Thoracic aorta (tissue), 2 donors: ENCODE measurements at regions not wholly inside any gene's neighbourhood (a gene's known extent, or its start where the extent isn't known, plus 50 kb on each side); places are given as distances from the start of the nearest gene placed in this dataset.

ENCODE experiments used
- ATAC-seq: fragments of 150-250 bp; one replicate; pipeline ENCODE4 v1.8.0; 2017; ENCODE audit warnings: low read depth; ENCODE audit not compliant: insufficient number of reproducible peaks, low FRiP score
- DNase-seq: peaks from one replicate; pipeline ENCODE4 v3.0.0-alpha.2; 2020; ENCODE audit warnings: low spot score
- H3K27ac ChIP-seq, 2 donors: fragments of 200-600 bp; sonication (generic); 1 replicate in 1 of 2; 2 replicates in 1 of 2; pipeline ENCODE4 v1.5.1; 2016; ENCODE audit warnings: mild to moderate bottlenecking in 2 of 2, moderate library complexity in 2 of 2
- H3K27me3 ChIP-seq: fragments of 200-600 bp; sonication (generic); replicated peaks from 2 replicates; pipeline ENCODE4 v1.6.0; 2016; ENCODE audit warnings: mild to moderate bottlenecking; ENCODE audit not compliant: insufficient read depth
- H3K36me3 ChIP-seq: fragments of 200-600 bp; sonication (generic); one replicate; pipeline ENCODE4 v1.5.1; 2016
- H3K4me1 ChIP-seq, 2 donors: fragments of 200-600 bp; sonication (generic); 1 replicate in 1 of 2; 2 replicates in 1 of 2; pipeline versions ENCODE4 v1.5.1 to v1.6.0; 2016; ENCODE audit warnings: low read depth in 2 of 2, mild to moderate bottlenecking in 1 of 2; ENCODE audit not compliant: control insufficient read depth in 1 of 2
- H3K4me3 ChIP-seq: fragments of 200-600 bp; sonication (generic); 2 replicates; pipeline ENCODE4 v1.5.1; 2016; ENCODE audit warnings: mild to moderate bottlenecking
- H3K9me3 ChIP-seq: fragments of 200-600 bp; sonication (generic); 2 replicates; pipeline ENCODE4 v1.5.1; 2016
- CTCF ChIP-seq: fragments of 200-600 bp; sonication (generic); IDR thresholded peaks from one replicate; pipeline ENCODE4 v1.5.1; 2019; ENCODE audit warnings: antibody characterized with exemption

DNA sequence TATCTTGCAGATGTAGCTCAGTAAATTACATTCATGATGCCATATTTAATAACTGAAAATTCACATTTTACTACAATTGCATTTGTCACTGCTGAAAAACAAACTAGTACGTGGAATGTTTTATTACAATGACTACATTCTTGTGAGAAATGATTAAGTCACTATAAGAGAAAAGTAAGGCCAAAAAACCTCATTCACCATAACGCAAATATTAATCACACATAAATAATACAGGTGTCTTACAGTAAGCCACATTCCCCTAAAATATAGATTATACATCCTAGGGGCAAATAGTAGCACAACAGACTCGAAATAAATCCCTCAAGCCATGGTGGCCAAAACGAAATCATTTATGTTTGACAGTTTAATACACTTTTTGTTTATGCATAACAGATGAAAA lies 460.6 kb downstream of the NR4A2 start:
- no peaks in the 10 kb centered on the region for H3K27me3 ChIP-seq
- H3K4me1 ChIP-seq, result no peaks in the 10 kb centered on the region
- no peak overlapping the region for H3K4me3 ChIP-seq
- ATAC-seq, result no peak
- no peaks in the 10 kb centered on the region for H3K9me3 ChIP-seq
- no peak overlapping the region for H3K27ac ChIP-seq
- DNase-seq, result no peak
- H3K36me3 ChIP-seq, result no peaks in the 10 kb centered on the region
- no peak for TF ChIP-seq CTCF

- no peaks in the 10 kb centered on the region for H3K4me1 ChIP-seq
- H3K27ac ChIP-seq, result no peak overlapping the region
- no peak for TF ChIP-seq CTCF
- H3K9me3 ChIP-seq, result no peaks in the 10 kb centered on the region
- no peak for ATAC-seq
- H3K4me3 ChIP-seq, result no peak overlapping the region
- DNase-seq, result no peak
- no peaks in the 10 kb centered on the region for H3K27me3 ChIP-seq
- no peaks in the 10 kb centered on the region for H3K36me3 ChIP-seq
Observed at GRCh38 chr2:155867564-155867963, 465.0 kb downstream of the NR4A2 start.

DNA sequence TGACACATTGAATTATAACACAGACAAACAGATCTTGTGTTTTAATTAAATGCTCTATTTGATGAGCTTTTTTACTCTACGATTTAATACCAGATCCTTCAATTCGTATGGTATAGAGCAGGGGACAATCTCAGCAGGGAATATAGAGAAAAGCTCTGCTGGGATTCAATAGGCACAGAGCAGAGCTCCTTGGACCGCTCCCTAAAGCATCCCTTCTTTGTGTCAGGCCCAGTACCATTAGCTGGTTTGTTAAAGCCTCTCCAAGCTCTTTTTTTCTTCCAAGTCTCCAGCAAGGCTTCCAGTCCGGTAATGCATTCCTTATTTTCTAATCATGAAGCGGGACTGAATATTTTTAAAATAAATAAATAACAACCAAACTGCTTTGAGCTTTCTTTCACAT lies 466.0 kb downstream of the NR4A2 start:
- Histone ChIP-seq H3K9me3 (no peaks in the 10 kb centered on the region), H3K4me3 (no peak overlapping the region), H3K27ac (no peak overlapping the region), H3K27me3 (no peaks in the 10 kb centered on the region), H3K36me3 (no peaks in the 10 kb centered on the region), H3K4me1 (no peaks in the 10 kb centered on the region)
- ATAC-seq (no peak), DNase-seq (no peak)
- TF ChIP-seq CTCF, result no peak

DNA sequence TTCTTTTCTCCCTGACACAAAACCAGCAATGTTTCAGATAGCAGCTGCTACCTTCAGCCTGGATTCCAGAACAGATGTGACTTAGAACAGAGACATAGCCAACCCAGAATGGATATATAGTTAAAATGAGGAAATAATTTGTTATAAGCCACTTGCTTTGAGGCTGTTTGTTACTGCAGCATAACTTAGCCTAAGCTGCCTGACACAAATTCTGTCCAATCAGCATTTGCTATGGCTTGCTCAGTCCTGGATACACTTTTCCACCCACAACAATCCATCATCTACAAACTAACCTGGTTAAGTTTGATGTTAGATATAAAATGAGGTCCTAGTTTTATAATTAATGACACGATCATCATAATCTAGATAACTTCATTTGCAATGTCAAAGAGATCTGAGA lies 480.4 kb downstream of the NR4A2 start:
- Histone ChIP-seq H3K4me3 (no peak overlapping the region), H3K27me3 (no peaks in the 10 kb centered on the region), H3K4me1 (no peaks in the 10 kb centered on the region), H3K9me3 (peaks cover 2% of the 10 kb centered on the region), H3K36me3 (no peaks in the 10 kb centered on the region), H3K27ac (no peak overlapping the region)
- TF ChIP-seq CTCF, result no peak
- no peak for DNase-seq
- ATAC-seq, result no peak

- Histone ChIP-seq H3K4me3 (no peak overlapping the region), H3K9me3 (no peaks in the 10 kb centered on the region), H3K27ac (no peak overlapping the region), H3K36me3 (no peaks in the 10 kb centered on the region), H3K4me1 (no peaks in the 10 kb centered on the region), H3K27me3 (no peaks in the 10 kb centered on the region)
- no peak for TF ChIP-seq CTCF
- ATAC-seq (no peak), DNase-seq (no peak)
Observed at GRCh38 chr2:155846259-155846658, 486.3 kb downstream of the NR4A2 start.
